SU-DHL-6 (cell line): ENCODE measurements at regions not wholly inside any gene's neighbourhood (a gene's known extent, or its start where the extent isn't known, plus 50 kb on each side); places are given as distances from the start of the nearest gene placed in this dataset.

Experiments
- H2AFZ ChIP-seq: fragments of 200-600 bp; sonication (generic); 2 replicates; pipeline ENCODE4 v1.6.1; 2014; ENCODE audit warnings: low read depth, mild to moderate bottlenecking, moderate library complexity, mixed read lengths, antibody characterized with exemption, low read length; ENCODE audit not compliant: severe bottlenecking
- H3F3A ChIP-seq: fragments of 200-600 bp; shearing (Covaris generic); 2 replicates; pipeline ENCODE4 v1.6.0; 2016; ENCODE audit warnings: antibody characterized with exemption, mild to moderate bottlenecking; ENCODE audit not compliant: insufficient read depth
- H3K27ac ChIP-seq: fragments of 200-600 bp; sonication (generic); 2 replicates; pipeline ENCODE4 v1.5.1; 2016; ENCODE audit warnings: low read depth, mild to moderate bottlenecking, low read length, moderate library complexity, mixed read lengths
- H3K27me3 ChIP-seq: fragments of 200-600 bp; sonication (generic), shearing (Covaris generic); 2 replicates; pipeline ENCODE4 v1.6.0; 2014; ENCODE audit warnings: mild to moderate bottlenecking, low read length
- H3K36me3 ChIP-seq: fragments of 200-600 bp; sonication (generic); 2 replicates; pipeline ENCODE4 v1.6.1; 2014; ENCODE audit warnings: mild to moderate bottlenecking, low read length, mixed read lengths
- H3K4me2 ChIP-seq: fragments of 300-600, 200-600 bp; shearing (Covaris generic), sonication (generic); 2 replicates; pipeline ENCODE4 v1.6.0; 2014; ENCODE audit warnings: low read length, low read depth, mild to moderate bottlenecking; ENCODE audit not compliant: poor library complexity, severe bottlenecking
- H3K4me3 ChIP-seq: fragments of 200-600 bp; sonication (generic); 2 replicates; pipeline ENCODE4 v1.5.1; 2014; ENCODE audit warnings: antibody characterized with exemption, low read length, mild to moderate bottlenecking, mixed read lengths; ENCODE audit not compliant: insufficient read depth, poor library complexity, severe bottlenecking
- H3K79me2 ChIP-seq: fragments of 200-600 bp; sonication (generic); 2 replicates; pipeline ENCODE4 v1.6.1; 2014; ENCODE audit warnings: mild to moderate bottlenecking, low read length, moderate library complexity; ENCODE audit not compliant: insufficient read depth
- H3K9ac ChIP-seq: fragments of 200-600 bp; sonication (generic); 2 replicates; pipeline ENCODE4 v1.7.0; 2014; ENCODE audit warnings: mild to moderate bottlenecking, low read length
- H3K9me2 ChIP-seq: fragments of 200-600 bp; sonication (generic); replicated peaks from 2 replicates; pipeline ENCODE4 v1.6.1; 2014; ENCODE audit warnings: low read length; ENCODE audit not compliant: insufficient read depth
- H3K9me3 ChIP-seq: fragments of 200-600 bp; sonication (generic); 2 replicates; pipeline ENCODE4 v1.6.1; 2014; ENCODE audit warnings: low read length, mixed read lengths; ENCODE audit not compliant: insufficient read depth
- H4K20me1 ChIP-seq: fragments of 200-600 bp; sonication (generic); 2 replicates; pipeline ENCODE4 v1.6.1; 2014; ENCODE audit warnings: low read depth, mild to moderate bottlenecking, antibody characterized with exemption, low read length, moderate library complexity, mixed read lengths
- EZH2phosphoT487 ChIP-seq: fragments of 200-600 bp; sonication (generic), shearing (Covaris generic); conservative IDR thresholded peaks from 2 replicates; pipeline ENCODE4 v1.6.1; 2018; ENCODE audit warnings: mild to moderate bottlenecking, antibody characterized with exemption, low read length, moderate library complexity, mixed read lengths
- TF ChIP-seq, protein P1 (sequence below): fragments of 200-600 bp; sonication (generic); IDR thresholded peaks from one replicate; pipeline ENCODE4 v1.5.1; 2017; ENCODE audit warnings: antibody characterized with exemption, mild to moderate bottlenecking, low read length, moderate library complexity; ENCODE audit not compliant: insufficient read depth, poor library complexity, severe bottlenecking

DNA sequence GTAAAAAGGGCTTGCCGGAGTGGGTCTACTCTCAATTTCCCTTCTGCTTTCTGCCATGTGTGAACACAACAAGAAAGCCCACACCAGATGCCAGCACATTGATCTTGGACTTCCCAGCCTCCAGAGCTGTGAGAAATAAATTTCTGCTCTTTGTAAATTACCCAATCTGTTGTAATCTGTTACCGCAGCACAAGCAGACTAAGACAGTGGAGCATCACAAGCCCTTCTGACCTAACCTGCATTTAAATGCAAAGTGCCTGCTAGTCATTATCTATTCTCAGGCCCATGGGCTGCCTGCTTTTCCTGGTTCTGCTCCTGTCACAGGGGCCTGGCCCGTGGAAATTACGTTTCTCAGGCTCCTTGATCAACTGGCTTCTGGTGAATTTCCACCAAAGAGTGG is 199.3 kb upstream of the AUTS2 start:
- Histone ChIP-seq H3F3A (no peaks in the 10 kb centered on the region), H4K20me1 (no peaks in the 10 kb centered on the region), H2AFZ (no peak overlapping the region), H3K9me3 (no peaks in the 10 kb centered on the region), H3K27me3 (no peaks in the 10 kb centered on the region), H3K4me2 (no peak overlapping the region), H3K36me3 (no peaks in the 10 kb centered on the region), H3K79me2 (no peaks in the 10 kb centered on the region), H3K9ac (no peak overlapping the region), H3K27ac (no peak overlapping the region), H3K9me2 (no peaks in the 10 kb centered on the region), H3K4me3 (no peak overlapping the region)
- TF ChIP-seq, protein P1, sequence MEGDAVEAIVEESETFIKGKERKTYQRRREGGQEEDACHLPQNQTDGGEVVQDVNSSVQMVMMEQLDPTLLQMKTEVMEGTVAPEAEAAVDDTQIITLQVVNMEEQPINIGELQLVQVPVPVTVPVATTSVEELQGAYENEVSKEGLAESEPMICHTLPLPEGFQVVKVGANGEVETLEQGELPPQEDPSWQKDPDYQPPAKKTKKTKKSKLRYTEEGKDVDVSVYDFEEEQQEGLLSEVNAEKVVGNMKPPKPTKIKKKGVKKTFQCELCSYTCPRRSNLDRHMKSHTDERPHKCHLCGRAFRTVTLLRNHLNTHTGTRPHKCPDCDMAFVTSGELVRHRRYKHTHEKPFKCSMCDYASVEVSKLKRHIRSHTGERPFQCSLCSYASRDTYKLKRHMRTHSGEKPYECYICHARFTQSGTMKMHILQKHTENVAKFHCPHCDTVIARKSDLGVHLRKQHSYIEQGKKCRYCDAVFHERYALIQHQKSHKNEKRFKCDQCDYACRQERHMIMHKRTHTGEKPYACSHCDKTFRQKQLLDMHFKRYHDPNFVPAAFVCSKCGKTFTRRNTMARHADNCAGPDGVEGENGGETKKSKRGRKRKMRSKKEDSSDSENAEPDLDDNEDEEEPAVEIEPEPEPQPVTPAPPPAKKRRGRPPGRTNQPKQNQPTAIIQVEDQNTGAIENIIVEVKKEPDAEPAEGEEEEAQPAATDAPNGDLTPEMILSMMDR = no peak
- no peak for TF ChIP-seq EZH2phosphoT487

DNA sequence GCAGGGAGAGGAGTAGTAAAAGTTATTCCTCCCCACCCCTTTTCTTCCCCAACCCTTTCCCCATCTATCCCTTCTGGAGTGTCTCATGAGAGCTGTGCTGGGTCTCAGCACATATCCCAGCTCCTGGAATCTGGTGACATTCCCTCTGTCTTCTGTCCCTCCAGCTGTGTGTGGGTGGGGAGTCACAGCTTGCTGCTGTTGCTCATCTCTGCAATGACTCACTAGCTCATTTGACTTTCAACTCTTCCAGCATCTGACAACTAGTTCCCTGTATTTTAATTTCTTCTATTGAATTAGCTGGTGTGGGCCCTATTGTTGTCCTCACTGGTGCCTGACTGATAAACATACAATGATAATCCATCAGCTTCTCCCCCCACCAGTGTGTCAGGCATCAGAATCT is 198.9 kb upstream of the AUTS2 start:
- Histone ChIP-seq H3K9me3 (no peaks in the 10 kb centered on the region), H4K20me1 (no peaks in the 10 kb centered on the region), H3K9ac (no peak overlapping the region)

DNA sequence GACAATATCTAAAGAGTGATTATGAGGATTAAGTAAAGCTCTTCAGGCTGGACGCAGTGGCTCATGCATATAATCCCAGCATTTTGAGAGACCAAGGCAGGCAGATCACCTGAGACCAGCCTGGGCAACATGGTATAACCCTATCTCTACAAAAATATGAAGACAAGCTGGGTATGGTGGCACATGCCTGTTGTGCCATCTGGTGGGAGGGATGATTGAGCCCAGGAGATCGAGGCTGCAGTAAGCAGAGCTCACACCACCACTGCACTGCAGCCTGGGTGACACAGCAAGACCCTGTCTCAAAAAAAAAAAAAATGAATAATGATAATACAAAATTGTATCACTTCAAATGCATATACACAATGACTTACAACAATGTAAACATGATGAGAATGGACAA is 195.6 kb upstream of the AUTS2 start:
- Histone ChIP-seq H3K79me2 (no peaks in the 10 kb centered on the region), H3K4me3 (no peak overlapping the region), H2AFZ (no peak overlapping the region), H3K9me2 (no peaks in the 10 kb centered on the region), H3K27me3 (no peaks in the 10 kb centered on the region), H3K27ac (no peak overlapping the region), H3K36me3 (no peaks in the 10 kb centered on the region), H4K20me1 (no peaks in the 10 kb centered on the region), H3F3A (no peaks in the 10 kb centered on the region), H3K4me2 (no peak overlapping the region), H3K9me3 (no peaks in the 10 kb centered on the region), H3K9ac (no peak overlapping the region)
- TF ChIP-seq, protein P1 = no peak
- no peak for TF ChIP-seq EZH2phosphoT487

More for the DNA sequence above, 198.9 kb upstream of the AUTS2 start:
- no peaks in the 10 kb centered on the region for H3K9me2 ChIP-seq
- TF ChIP-seq EZH2phosphoT487 = no peak
- TF ChIP-seq, protein P1 = no peak
- no peak overlapping the region for H2AFZ ChIP-seq
- no peaks in the 10 kb centered on the region for H3K27me3 ChIP-seq
- no peak overlapping the region for H3K27ac ChIP-seq
- H3K36me3 ChIP-seq = no peaks in the 10 kb centered on the region
- no peak overlapping the region for H3K4me2 ChIP-seq
- H3K4me3 ChIP-seq = no peak overlapping the region
- H3K79me2 ChIP-seq = no peaks in the 10 kb centered on the region
- no peaks in the 10 kb centered on the region for H3F3A ChIP-seq

DNA sequence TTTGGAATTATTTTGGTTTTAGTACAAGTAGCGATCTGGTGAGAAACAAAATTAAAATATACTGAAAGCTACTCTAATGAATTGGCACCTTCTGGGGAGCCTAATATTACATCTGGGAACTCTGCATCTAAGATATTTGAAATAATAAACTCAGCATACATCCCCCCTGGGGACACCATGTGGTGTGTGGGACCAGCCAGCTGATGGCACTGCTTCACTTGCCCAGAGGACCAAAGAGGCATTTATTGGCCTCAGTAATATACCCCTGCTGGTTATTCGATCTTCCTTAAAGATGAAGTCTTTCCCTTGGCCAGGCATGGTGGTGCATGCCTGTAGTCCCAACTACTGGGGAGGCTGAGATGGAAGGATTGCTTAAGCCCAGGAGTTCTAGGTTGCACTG is 195.1 kb upstream of the AUTS2 start:
- no peak overlapping the region for H2AFZ ChIP-seq
- H4K20me1 ChIP-seq = no peaks in the 10 kb centered on the region
- no peak overlapping the region for H3K4me2 ChIP-seq
- H3K27me3 ChIP-seq = no peaks in the 10 kb centered on the region
- no peaks in the 10 kb centered on the region for H3K79me2 ChIP-seq
- H3K9ac ChIP-seq = no peak overlapping the region
- no peak overlapping the region for H3K4me3 ChIP-seq
- no peaks in the 10 kb centered on the region for H3F3A ChIP-seq
- no peak overlapping the region for H3K27ac ChIP-seq
- H3K36me3 ChIP-seq = no peaks in the 10 kb centered on the region
- H3K9me3 ChIP-seq = no peaks in the 10 kb centered on the region
- TF ChIP-seq EZH2phosphoT487 = no peak
- TF ChIP-seq, protein P1 = peak; percentile 51
- H3K9me2 ChIP-seq = no peaks in the 10 kb centered on the region
